Tibial nerve (tissue), 4 donors: ENCODE measurements at regions not wholly inside any gene's neighbourhood (a gene's known extent, or its start where the extent isn't known, plus 50 kb on each side); places are given as distances from the start of the nearest gene placed in this dataset.

ENCODE experiments used
- DNase-seq, 2 donors: peaks; one replicate each; pipeline ENCODE4 v3.0.0-alpha.2; 2019; ENCODE audit warnings: low spot score in 2 of 2
- H3K27ac ChIP-seq, 4 donors: fragments of 200-600 bp; sonication (generic) in 3 of 4; one replicate each; pipeline ENCODE4 v1.5.1; 2017 to 2019; ENCODE audit warnings: mild to moderate bottlenecking in 1 of 4
- H3K27me3 ChIP-seq, 2 donors: fragments of 200-600 bp; sonication (generic) in 1 of 2; one replicate each; pipeline versions ENCODE4 v1.5.1 to v1.6.0; 2017 to 2019
- H3K36me3 ChIP-seq, 3 donors: fragments of 200-600 bp; sonication (generic); one replicate each; pipeline ENCODE4 v1.5.1; 2018 to 2019
- H3K4me1 ChIP-seq, 4 donors: fragments of 200-600 bp; sonication (generic) in 3 of 4; one replicate each; pipeline ENCODE4 v1.5.1; 2017 to 2019
- H3K4me3 ChIP-seq, 4 donors: fragments of 200-600 bp; sonication (generic) in 3 of 4; one replicate each; pipeline ENCODE4 v1.5.1; 2017 to 2019; ENCODE audit warnings: mild to moderate bottlenecking in 1 of 4, moderate library complexity in 1 of 4
- H3K9me3 ChIP-seq, 4 donors: fragments of 200-600 bp; sonication (generic) in 3 of 4; one replicate each; pipeline ENCODE4 v1.5.1; 2017 to 2019
- EP300 ChIP-seq, 2 donors: sonication (generic); formaldehyde crosslinking; IDR thresholded peaks; one replicate each; pipeline ENCODE4 v1.6.1; 2017; ENCODE audit warnings: antibody characterized with exemption in 2 of 2, mild to moderate bottlenecking in 1 of 2
- POLR2A ChIP-seq, 2 donors: fragments of 450-650 bp; IDR thresholded peaks; one replicate each; pipeline ENCODE4 v1.6.1; 2017; ENCODE audit warnings: antibody characterized with exemption in 2 of 2, mild to moderate bottlenecking in 2 of 2, moderate library complexity in 2 of 2
- WGBS, 2 donors: methylation state at CpG; one replicate each; pipeline ENCODE4 v1.1.5; 2018; 5-methylcytosine and 5-hydroxymethylcytosine counted together
- TF ChIP-seq, protein P1 (sequence below), 5 experiments: fragments of 200-600 bp in 3 of 5; fragments of 450-650 bp in 2 of 5; sonication (generic) in 3 of 5; IDR thresholded peaks; one replicate each; pipeline ENCODE4 v1.5.1; 2016 to 2019; ENCODE audit warnings: antibody characterized with exemption in 5 of 5, mild to moderate bottlenecking in 3 of 5, moderate library complexity in 2 of 5

- 71% methylated on average over 5 of the region's 5 CpGs for WGBS, 2 donors
- DNase-seq: no peak
- no peak overlapping the region for H3K4me3 ChIP-seq
- H3K27me3 ChIP-seq: no peaks in the 10 kb centered on the region
- peaks cover 0 to 10% (median 2%) of the 10 kb centered on the region in 4 donors for H3K4me1 ChIP-seq
- H3K27ac ChIP-seq: no peak overlapping the region
- TF ChIP-seq EP300 (IDR thresholded peaks at IDR 0.05): no peak
- TF ChIP-seq, protein P1, sequence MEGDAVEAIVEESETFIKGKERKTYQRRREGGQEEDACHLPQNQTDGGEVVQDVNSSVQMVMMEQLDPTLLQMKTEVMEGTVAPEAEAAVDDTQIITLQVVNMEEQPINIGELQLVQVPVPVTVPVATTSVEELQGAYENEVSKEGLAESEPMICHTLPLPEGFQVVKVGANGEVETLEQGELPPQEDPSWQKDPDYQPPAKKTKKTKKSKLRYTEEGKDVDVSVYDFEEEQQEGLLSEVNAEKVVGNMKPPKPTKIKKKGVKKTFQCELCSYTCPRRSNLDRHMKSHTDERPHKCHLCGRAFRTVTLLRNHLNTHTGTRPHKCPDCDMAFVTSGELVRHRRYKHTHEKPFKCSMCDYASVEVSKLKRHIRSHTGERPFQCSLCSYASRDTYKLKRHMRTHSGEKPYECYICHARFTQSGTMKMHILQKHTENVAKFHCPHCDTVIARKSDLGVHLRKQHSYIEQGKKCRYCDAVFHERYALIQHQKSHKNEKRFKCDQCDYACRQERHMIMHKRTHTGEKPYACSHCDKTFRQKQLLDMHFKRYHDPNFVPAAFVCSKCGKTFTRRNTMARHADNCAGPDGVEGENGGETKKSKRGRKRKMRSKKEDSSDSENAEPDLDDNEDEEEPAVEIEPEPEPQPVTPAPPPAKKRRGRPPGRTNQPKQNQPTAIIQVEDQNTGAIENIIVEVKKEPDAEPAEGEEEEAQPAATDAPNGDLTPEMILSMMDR (IDR thresholded peaks at IDR 0.05): no peak
- no peak for TF ChIP-seq POLR2A (IDR thresholded peaks at IDR 0.05)
- H3K9me3 ChIP-seq: no peaks in the 10 kb centered on the region
- H3K36me3 ChIP-seq: no peaks in the 10 kb centered on the region
Measured at GRCh38 chr9:86705490-86705889, 241.8 kb downstream of the GAS1 start.

DNA sequence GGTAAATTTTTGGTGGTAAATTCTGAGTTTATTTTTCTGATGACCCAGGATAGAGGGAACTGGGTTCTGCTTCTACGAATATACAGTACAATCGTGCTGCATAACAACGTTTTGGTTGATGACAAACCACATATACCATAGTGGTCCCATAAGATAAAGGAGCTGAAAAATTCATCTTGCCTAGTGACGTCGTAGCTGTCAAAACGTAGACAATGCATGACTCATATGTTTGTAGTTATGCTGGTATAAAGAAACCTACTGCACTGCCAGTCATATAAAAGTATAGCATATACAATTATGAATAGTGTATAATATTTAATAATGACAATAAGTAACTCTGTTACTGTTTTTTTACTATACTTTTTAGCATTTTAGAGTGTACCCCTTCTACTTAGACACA lies 244.0 kb downstream of the GAS1 start:
- no peak for DNase-seq
- 71 to 73% methylated on average over 6 of the region's 6 CpGs for WGBS, 2 donors
- Histone ChIP-seq H3K4me3 (no peak overlapping the region), H3K27ac (no peak overlapping the region), H3K27me3 (no peaks in the 10 kb centered on the region), H3K4me1 (peaks cover 0 to 15% (median 2%) of the 10 kb centered on the region in 4 donors), H3K9me3 (no peaks in the 10 kb centered on the region), H3K36me3 (no peaks in the 10 kb centered on the region)
- TF ChIP-seq EP300 (IDR thresholded peaks at IDR 0.05) (no peak), POLR2A (IDR thresholded peaks at IDR 0.05) (no peak)
- TF ChIP-seq, protein P1 (IDR thresholded peaks at IDR 0.05): no peak

GRCh38 chr9:86700629-86701028 lies 246.7 kb downstream of the GAS1 start:
- H3K27me3 ChIP-seq: no peaks in the 10 kb centered on the region
- TF ChIP-seq, protein P1 (IDR thresholded peaks at IDR 0.05): no peak
- no peak for TF ChIP-seq EP300 (IDR thresholded peaks at IDR 0.05)
- no peak for TF ChIP-seq POLR2A (IDR thresholded peaks at IDR 0.05)
- no peak overlapping the region for H3K4me3 ChIP-seq
- H3K27ac ChIP-seq: no peak overlapping the region
- no peaks in the 10 kb centered on the region for H3K9me3 ChIP-seq
- no peak for DNase-seq
- H3K4me1 ChIP-seq: peaks cover 0 to 19% (median 2%) of the 10 kb centered on the region in 4 donors
- WGBS, 2 donors: 17 to 19% methylated on average over 8 of the region's 8 CpGs
- no peaks in the 10 kb centered on the region for H3K36me3 ChIP-seq

- H3K4me1 ChIP-seq: peaks cover 0 to 19% (median 2%) of the 10 kb centered on the region in 4 donors
- H3K27me3 ChIP-seq: no peaks in the 10 kb centered on the region
- no peaks in the 10 kb centered on the region for H3K36me3 ChIP-seq
- no peaks in the 10 kb centered on the region for H3K9me3 ChIP-seq
- H3K4me3 ChIP-seq: no peak overlapping the region
- TF ChIP-seq, protein P1 (IDR thresholded peaks at IDR 0.05): no peak
- TF ChIP-seq EP300 (IDR thresholded peaks at IDR 0.05): no peak
- TF ChIP-seq POLR2A (IDR thresholded peaks at IDR 0.05): no peak
- no peak for DNase-seq
- 60 to 65% methylated on average over 4 of the region's 4 CpGs for WGBS, 2 donors
- H3K27ac ChIP-seq: no peak overlapping the region
Measured at GRCh38 chr9:86697999-86698398, 249.3 kb downstream of the GAS1 start.

DNA sequence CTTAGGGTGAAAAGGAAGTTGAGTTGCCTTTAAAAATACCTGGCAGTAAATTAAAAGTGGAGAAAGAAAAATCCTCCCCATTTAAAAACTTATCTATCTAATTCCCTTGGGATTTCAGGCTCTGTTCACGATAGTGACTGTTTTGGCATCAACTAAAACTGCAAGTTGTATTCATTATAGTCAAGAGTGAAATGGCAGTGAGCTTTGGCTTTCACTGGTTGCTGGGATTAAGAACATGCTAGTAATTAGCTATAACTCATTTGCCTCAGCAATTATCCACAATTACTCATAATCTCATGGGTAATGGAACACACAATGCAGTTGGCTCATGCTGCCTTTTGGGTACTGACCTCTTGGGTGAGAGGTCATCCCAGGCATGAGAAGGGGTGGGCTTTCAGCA lies 250.1 kb downstream of the GAS1 start:
- WGBS, 2 donors: 45 to 49% methylated on average over 1 of the region's 1 CpG
- Histone ChIP-seq H3K9me3 (no peaks in the 10 kb centered on the region), H3K27me3 (no peaks in the 10 kb centered on the region), H3K27ac (no peak overlapping the region), H3K4me3 (no peak overlapping the region), H3K4me1 (peaks cover 0 to 19% (median 2%) of the 10 kb centered on the region in 4 donors), H3K36me3 (no peaks in the 10 kb centered on the region)
- TF ChIP-seq, protein P1 (IDR thresholded peaks at IDR 0.05): no peak
- TF ChIP-seq EP300 (IDR thresholded peaks at IDR 0.05) (no peak), POLR2A (IDR thresholded peaks at IDR 0.05) (no peak)
- no peak for DNase-seq
